GM19463 (cell line): ENCODE measurements at regions not wholly inside any gene's neighbourhood (a gene's known extent, or its start where the extent isn't known, plus 50 kb on each side); places are given as distances from the start of the nearest gene placed in this dataset.

Experiments used
- ATAC-seq: cut with Tn5 transposase; IDR thresholded peaks from one replicate; pipeline ENCODE4 v1.9.1; 2021; ENCODE audit warnings: mild to moderate bottlenecking, moderate library complexity; ENCODE audit not compliant: unreplicated experiment

- no peak for ATAC-seq
Observed at GRCh38 chr21:22535630-22536029, 1537.4 kb downstream of the NCAM2 start.

DNA sequence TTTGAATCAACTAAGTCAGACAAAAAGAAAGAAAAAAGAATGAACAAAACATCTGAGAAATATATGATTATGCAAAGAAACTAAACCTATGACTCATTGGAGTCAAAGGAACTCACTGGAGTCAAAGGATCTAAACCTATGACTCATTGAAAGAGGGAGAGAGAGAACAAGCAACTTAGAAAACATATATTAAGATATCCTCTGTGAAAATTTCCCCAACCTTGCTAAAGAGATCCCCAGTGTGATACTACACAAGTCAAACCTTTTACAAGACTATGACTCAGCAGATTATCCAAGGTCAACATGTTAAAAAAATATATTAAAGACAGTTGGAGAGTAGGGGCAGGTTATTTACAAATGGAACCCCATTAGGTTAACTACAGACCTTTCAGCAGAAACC lies 1538.3 kb downstream of the NCAM2 start:
- no peak for ATAC-seq

DNA sequence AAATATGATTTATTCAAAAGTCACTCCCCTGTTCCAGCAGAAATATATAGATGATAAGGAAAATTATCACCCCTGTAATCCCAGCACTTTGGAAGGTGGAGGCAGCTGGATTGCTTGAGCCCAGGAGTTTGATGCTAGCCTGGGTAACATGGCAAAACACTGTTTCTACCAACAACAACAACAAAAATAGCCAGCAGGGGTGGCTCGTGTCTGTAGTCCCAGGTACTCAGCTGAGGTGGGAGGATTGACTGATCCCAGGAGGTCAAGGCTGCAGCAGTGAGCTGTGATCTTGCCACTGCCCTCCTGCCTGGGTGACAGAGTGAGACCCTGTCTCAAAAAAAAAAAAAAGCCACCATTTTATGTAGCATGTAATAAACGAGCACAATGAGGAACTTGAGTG lies 1546.5 kb downstream of the NCAM2 start:
- ATAC-seq, result no peak

- ATAC-seq, result no peak
Observed at GRCh38 chr21:22552390-22552789, 1554.2 kb downstream of the NCAM2 start.

- no peak for ATAC-seq
Observed at GRCh38 chr21:22554690-22555316, 1556.6 kb downstream of the NCAM2 start.

GRCh38 chr21:22556829-22557228 lies 1558.6 kb downstream of the NCAM2 start:
- ATAC-seq, result no peak

DNA sequence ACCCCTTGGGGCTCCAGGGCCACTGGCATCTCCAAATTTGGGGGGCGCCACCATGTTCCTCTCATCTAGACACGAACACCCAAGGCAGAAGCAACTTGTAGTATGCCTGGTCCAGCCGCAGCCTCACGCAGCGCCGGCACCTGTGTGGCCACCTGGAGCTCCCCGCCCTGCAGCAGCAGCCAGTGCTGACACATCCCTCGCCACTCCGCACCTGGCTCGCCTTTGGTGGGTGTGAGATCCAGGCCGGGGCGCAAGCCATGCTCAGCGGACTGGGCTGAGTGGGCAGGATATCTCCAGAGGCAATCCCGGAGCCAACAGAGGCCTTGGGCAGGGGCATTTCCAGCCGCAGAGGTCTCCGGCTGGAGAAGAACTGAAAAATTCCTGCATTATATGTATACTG lies 1563.7 kb downstream of the NCAM2 start:
- no peak for ATAC-seq

- ATAC-seq, result no peak
Observed at GRCh38 chr21:22573834-22574233, 1575.6 kb downstream of the NCAM2 start.

GRCh38 chr21:22575165-22575584 lies 1577.0 kb downstream of the NCAM2 start:
- no peak for ATAC-seq

GRCh38 chr21:22579741-22580140 lies 1581.5 kb downstream of the NCAM2 start:
- no peak for ATAC-seq

DNA sequence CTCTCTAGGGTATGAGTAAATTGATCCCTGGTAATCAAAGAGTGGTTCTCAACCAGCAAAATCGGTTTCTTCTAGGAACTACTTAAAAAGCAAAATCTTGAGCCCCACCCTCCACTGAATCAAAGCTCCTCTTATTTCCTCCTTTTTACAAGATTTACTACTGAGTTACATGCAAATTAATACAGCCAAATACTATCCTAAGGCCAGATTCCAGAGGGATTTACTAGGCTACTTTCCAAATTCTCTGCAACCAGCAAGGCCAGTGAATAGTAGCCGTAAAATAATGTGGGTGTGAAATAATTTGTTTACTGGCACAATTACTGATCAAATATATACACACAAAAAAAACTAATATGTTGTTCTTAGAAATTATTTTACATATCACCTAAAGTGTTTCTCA lies 1583.8 kb downstream of the NCAM2 start:
- no peak for ATAC-seq

DNA sequence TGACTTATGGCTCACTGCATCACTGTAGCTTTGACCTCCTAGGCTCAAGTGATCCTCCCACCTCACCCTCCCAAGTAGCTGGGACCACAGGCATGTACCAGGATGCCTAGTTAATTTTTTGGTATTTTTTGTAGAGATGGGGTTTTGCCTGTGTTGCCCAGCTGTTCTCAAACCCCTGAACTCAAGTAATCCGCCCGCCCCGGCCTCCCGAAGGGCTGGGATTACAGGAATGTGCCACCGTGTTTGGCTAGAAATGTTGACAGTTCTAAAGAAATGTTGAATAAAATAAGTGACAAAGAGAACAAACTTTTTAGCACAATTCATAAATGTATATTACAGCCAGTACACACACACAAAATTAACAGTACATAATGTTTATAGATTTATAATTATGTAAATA lies 1586.1 kb downstream of the NCAM2 start:
- no peak for ATAC-seq

DNA sequence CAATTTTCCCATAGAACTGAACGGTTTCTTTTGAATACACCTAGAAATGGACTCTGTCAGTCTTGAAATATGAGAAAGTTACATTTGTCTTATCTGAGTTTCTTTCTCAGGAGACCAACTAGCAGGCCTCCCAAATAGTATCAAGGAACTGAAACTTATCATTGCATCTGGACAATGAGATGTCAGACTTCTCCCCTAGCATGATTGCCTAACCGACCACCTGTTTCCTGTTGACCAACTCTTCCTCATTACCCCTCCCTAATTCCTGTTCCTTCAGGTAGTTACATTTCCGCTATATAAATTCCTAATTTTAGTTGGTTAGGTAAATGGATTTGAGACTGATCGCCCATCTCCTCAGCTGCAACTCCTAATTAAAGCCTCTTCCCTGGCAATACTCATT lies 1587.3 kb downstream of the NCAM2 start:
- ATAC-seq, result no peak

- no peak for ATAC-seq
Observed at GRCh38 chr21:22597660-22598255, 1599.5 kb downstream of the NCAM2 start.

DNA sequence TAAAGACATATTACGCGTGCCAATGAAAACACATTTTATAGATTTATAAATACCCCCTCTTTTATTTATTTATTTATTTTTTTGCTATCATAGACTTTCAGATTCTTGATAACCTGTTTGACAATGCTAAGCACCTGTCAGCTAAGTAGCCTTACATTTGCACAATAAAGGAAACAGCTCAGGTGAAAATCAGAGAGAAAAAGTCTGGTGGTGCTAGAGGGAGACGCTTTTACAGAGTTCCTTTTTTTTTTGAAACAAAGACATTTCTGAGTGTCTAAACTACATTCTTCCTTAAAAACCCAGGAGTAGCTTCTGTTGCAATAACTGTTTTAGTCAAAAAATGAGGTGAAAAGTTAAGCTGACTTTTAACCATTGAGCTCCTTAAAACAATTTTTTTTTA lies 1611.6 kb downstream of the NCAM2 start:
- ATAC-seq, result no peak

GRCh38 chr21:22627911-22628310 lies 1629.7 kb downstream of the NCAM2 start:
- no peak for ATAC-seq

GRCh38 chr21:22630953-22631465 lies 1632.8 kb downstream of the NCAM2 start:
- ATAC-seq, result no peak

- no peak for ATAC-seq
Observed at GRCh38 chr21:22632176-22632575, 1634.0 kb downstream of the NCAM2 start.

DNA sequence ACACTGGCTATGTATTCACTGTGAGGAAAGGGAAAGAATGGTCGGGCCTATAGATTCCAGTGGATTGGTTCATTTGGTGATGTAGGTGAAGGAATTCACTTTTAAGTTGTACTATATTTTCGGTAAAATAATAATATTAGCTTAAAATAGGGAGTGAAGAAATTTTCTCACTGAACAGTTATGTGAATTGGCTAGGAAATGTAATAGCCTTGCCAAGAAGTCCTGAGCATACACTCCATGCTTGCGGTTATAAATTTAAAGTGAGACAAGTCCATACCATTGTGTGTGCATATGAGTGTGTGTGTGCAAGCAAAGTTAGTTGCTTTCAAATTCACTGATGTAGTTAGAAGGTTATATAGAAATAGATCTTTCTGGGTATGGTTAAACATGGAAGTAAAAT lies 1651.0 kb downstream of the NCAM2 start:
- ATAC-seq, result no peak

- ATAC-seq, result no peak
Observed at GRCh38 chr21:22650226-22650625, 1652.0 kb downstream of the NCAM2 start.

DNA sequence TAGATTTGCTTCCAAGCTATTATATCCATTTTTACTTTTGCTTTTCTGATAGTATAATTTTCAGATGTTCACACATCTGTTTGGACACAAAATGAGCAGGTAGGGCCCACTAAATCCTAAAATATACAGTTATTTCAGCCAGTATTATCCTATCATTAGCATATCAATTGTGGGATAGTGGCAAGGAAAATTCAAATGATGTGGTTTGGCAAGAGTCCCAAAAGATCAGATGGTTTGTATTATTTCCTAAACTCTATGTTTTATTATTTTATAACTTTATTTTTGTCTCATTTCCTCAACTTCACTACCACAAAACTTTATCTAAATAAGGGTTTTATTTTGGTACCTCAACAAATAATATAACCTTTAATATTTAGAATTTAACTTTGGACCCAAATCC lies 1659.6 kb downstream of the NCAM2 start:
- no peak for ATAC-seq

GRCh38 chr21:22670148-22670547 lies 1671.9 kb downstream of the NCAM2 start:
- ATAC-seq, result no peak

GRCh38 chr21:22679207-22679606 lies 1681.0 kb downstream of the NCAM2 start:
- ATAC-seq, result no peak
